OCI-LY1 (cell line): ENCODE measurements at regions not wholly inside any gene's neighbourhood (a gene's known extent, or its start where the extent isn't known, plus 50 kb on each side); places are given as distances from the start of the nearest gene placed in this dataset.

Experiments used
- EZH2 ChIP-seq: fragments of 200-600 bp; sonication (generic), shearing (Covaris generic); IDR thresholded peaks from 2 replicates; pipeline ENCODE4 v1.8.0; 2017; ENCODE audit warnings: borderline replicate concordance, mixed run types, mild to moderate bottlenecking, antibody characterized with exemption, low read length, moderate library complexity, mixed read lengths
- TF ChIP-seq, protein P1 (sequence below): fragments of 200-600 bp; sonication (generic), shearing (Covaris generic); IDR thresholded peaks from 2 replicates; pipeline ENCODE4 v1.5.1; 2017; ENCODE audit warnings: mild to moderate bottlenecking, antibody characterized with exemption, low read length, moderate library complexity, mixed read lengths

DNA sequence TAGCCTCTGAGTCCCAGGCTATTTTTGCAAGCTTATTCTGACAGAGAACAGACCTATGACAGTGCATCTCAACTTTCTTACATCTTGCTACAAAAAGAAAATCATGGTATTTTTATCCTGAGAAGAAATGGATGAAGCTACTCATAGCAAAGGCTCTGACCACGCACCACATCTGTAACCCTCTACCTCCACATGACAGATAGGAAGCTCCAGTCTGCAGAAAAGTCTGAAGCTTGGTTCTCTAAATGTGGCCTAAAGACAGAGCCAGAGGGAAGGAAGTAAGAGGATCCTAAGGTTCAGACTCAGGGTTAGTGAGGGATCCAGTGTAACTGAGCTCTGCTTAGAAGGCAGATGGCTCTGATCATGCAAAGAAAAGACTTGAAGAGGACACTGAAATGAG lies 58.4 kb upstream of the ABCB5 start:
- TF ChIP-seq, protein P1, sequence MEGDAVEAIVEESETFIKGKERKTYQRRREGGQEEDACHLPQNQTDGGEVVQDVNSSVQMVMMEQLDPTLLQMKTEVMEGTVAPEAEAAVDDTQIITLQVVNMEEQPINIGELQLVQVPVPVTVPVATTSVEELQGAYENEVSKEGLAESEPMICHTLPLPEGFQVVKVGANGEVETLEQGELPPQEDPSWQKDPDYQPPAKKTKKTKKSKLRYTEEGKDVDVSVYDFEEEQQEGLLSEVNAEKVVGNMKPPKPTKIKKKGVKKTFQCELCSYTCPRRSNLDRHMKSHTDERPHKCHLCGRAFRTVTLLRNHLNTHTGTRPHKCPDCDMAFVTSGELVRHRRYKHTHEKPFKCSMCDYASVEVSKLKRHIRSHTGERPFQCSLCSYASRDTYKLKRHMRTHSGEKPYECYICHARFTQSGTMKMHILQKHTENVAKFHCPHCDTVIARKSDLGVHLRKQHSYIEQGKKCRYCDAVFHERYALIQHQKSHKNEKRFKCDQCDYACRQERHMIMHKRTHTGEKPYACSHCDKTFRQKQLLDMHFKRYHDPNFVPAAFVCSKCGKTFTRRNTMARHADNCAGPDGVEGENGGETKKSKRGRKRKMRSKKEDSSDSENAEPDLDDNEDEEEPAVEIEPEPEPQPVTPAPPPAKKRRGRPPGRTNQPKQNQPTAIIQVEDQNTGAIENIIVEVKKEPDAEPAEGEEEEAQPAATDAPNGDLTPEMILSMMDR: no peak
- TF ChIP-seq EZH2: no peak
